ENCODE measurements at regions not wholly inside any gene's neighbourhood (a gene's known extent, or its start where the extent isn't known, plus 50 kb on each side); places are given as distances from the start of the nearest gene placed in this dataset.

DNA sequence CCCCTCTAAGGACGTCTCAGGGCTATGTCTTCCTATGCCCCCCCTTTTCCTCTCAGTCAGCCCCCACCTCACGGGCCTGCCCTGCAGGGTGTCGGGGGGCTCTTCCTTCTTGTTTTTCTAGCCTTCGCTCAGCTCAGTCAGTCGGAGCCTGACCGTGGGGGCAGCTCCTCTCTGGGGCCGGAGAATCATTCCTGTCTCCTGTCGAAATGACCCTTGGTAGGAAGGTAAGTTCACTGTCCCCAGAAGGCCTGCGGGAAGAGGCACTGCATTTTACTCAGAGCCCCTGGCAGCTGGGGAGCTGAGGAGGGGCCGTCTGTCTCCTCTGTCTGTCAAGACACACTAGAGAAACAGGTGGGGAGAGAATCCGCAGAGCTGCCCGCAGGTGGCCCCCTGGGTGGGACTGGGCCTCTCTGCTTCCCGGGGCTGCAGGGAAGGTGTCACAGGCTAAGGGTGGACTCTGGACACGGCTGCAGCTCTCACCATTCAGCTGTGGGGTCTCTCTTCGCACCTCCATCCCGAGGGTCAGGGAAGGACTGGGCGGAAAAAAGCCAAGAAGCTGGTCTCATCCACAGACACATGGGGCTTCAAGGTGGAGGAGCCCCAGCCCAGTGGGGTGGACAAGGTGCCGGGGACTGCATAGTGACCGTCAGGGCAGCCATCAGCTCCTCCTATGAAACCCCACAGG, 112.8 kb upstream of the TNRC6C start:
- TF ChIP-seq CTCF (IDR thresholded peaks at IDR 0.05; ENCODE audit: insufficient read depth, low read length, poor library complexity, severe bottlenecking) (no peak), EZH2phosphoT487 (conservative IDR thresholded peaks at IDR 0.05; ENCODE audit: low read length) (no peak)
